Adipocyte (in vitro differentiated cells): ENCODE measurements at regions not wholly inside any gene's neighbourhood (a gene's known extent, or its start where the extent isn't known, plus 50 kb on each side); places are given as distances from the start of the nearest gene placed in this dataset.
"Not testable (repeated sequence)": the region's sequence is repeated elsewhere in the genome, so short reads cannot be mapped to it uniquely, and the experiment has no call there.

ENCODE experiments used
- DNase-seq: peaks from one replicate; pipeline ENCODE4 v3.0.0-alpha.2; 2015; ENCODE audit warnings: low read depth
- H3K27me3 ChIP-seq: replicated peaks from 2 replicates; pipeline ENCODE4 v1.7.0; 2013; ENCODE audit warnings: mild to moderate bottlenecking, low read length, moderate library complexity; ENCODE audit not compliant: control insufficient read depth, insufficient read depth
- H3K36me3 ChIP-seq: 2 replicates; pipeline ENCODE4 v1.7.0; 2013; ENCODE audit warnings: low read length, mild to moderate bottlenecking, moderate library complexity; ENCODE audit not compliant: control insufficient read depth, insufficient read depth, severe bottlenecking
- H3K4me1 ChIP-seq: 2 replicates; pipeline ENCODE4 v1.7.0; 2013; ENCODE audit warnings: mild to moderate bottlenecking, low read length, moderate library complexity; ENCODE audit not compliant: control insufficient read depth, insufficient read depth
- H3K4me3 ChIP-seq: 2 replicates; pipeline ENCODE4 v1.7.0; 2013; ENCODE audit warnings: mild to moderate bottlenecking, low read length, moderate library complexity
- H3K9ac ChIP-seq: 2 replicates; pipeline ENCODE4 v1.7.0; 2013; ENCODE audit warnings: mild to moderate bottlenecking, low read length, moderate library complexity
- H3K9me3 ChIP-seq: 2 replicates; pipeline ENCODE4 v1.7.0; 2013; ENCODE audit warnings: mild to moderate bottlenecking, low read length, moderate library complexity; ENCODE audit not compliant: control insufficient read depth

GRCh38 chr1:30134466-30135217 lies 588.7 kb downstream of the MATN1 start:
- H3K9me3 ChIP-seq: peaks cover 10% of the 10 kb centered on the region
- H3K9ac ChIP-seq: no peak overlapping the region
- H3K4me1 ChIP-seq: no peaks in the 10 kb centered on the region
- peaks cover 39% of the 10 kb centered on the region for H3K27me3 ChIP-seq
- no peaks in the 10 kb centered on the region for H3K36me3 ChIP-seq
- no peak overlapping the region for H3K4me3 ChIP-seq
- no peak for DNase-seq

DNA sequence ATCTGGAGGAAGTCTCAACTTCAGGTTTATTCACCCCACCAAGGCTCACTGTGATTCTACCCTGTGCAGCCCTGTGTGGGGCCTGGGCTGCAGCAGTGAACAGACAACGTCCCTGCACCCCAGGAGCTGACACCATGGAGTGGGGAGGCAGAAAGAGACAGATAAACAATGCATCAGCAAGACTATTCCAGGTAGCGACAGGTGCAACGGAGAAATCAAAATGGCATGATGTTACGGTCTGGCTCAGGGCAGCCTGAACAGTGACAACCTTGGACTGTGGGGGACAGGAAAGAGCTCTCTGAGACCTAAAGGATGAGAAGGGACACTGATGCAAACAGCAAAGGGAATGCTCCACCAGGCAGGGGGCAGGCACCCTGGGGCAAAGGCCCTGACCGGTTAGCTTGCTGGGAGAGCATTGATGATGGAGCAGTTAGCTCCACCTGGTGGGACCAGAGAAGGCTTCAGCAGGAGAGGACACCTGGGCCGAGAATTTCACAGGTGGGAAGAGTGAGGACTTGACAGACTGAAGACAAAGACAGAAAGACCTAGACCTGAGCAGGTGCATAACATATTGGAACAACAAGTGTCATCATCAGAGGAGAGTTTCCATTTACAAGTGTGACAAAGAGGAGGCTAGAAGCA lies 589.9 kb downstream of the MATN1 start:
- Histone ChIP-seq H3K9ac (no peak overlapping the region), H3K4me3 (no peak overlapping the region), H3K4me1 (no peaks in the 10 kb centered on the region)

GRCh38 chr1:30132602-30133286 lies 590.6 kb downstream of the MATN1 start:
- no peaks in the 10 kb centered on the region for H3K4me1 ChIP-seq
- peaks cover 10% of the 10 kb centered on the region for H3K9me3 ChIP-seq
- no peaks in the 10 kb centered on the region for H3K36me3 ChIP-seq
- no peak for DNase-seq
- H3K4me3 ChIP-seq: no peak overlapping the region
- H3K9ac ChIP-seq: no peak overlapping the region
- peaks cover 48% of the 10 kb centered on the region for H3K27me3 ChIP-seq

More for the DNA sequence above, 589.9 kb downstream of the MATN1 start:
- DNase-seq: no peak
- Histone ChIP-seq H3K9me3 (peaks cover 10% of the 10 kb centered on the region), H3K27me3 (peaks cover 46% of the 10 kb centered on the region), H3K36me3 (no peaks in the 10 kb centered on the region)

GRCh38 chr1:30130566-30130965 lies 592.8 kb downstream of the MATN1 start:
- not testable (repeated sequence) for H3K9me3 ChIP-seq, H3K4me1 ChIP-seq, H3K36me3 ChIP-seq, H3K9ac ChIP-seq, DNase-seq, H3K4me3 ChIP-seq
- peaks cover 43% of the 10 kb centered on the region for H3K27me3 ChIP-seq

DNA sequence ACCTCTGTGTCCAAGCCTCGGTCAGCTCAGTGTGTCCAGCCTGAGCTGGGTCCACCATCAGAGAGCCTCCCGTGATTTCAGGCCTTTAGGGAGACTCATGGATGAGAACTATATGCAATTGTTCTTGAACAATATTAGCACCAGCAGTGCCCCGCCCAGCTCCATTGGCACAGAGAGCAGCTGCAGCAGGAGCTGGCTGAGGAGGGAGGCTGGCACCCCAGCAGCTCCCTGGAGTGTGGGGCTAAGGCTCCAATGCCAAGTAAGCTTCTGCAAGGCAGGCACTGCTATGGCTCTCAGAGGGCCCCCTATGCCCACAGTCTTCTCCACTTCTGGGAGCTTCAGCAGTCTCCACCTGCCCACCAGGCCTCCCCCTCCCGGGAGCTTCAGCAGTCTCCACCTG lies 593.3 kb downstream of the MATN1 start:
- H3K4me1 ChIP-seq: no peaks in the 10 kb centered on the region
- no peak for DNase-seq
- peaks cover 5% of the 10 kb centered on the region for H3K9me3 ChIP-seq
- no peak overlapping the region for H3K9ac ChIP-seq
- no peak overlapping the region for H3K4me3 ChIP-seq
- no peaks in the 10 kb centered on the region for H3K36me3 ChIP-seq
- H3K27me3 ChIP-seq: peaks cover 41% of the 10 kb centered on the region

- H3K9ac ChIP-seq: no peak overlapping the region
- no peak overlapping the region for H3K4me3 ChIP-seq
- H3K27me3 ChIP-seq: peaks cover 41% of the 10 kb centered on the region
- DNase-seq: no peak
- no peaks in the 10 kb centered on the region for H3K36me3 ChIP-seq
- H3K4me1 ChIP-seq: no peaks in the 10 kb centered on the region
- H3K9me3 ChIP-seq: peaks cover 5% of the 10 kb centered on the region
These were observed 593.8 kb downstream of the MATN1 start for GRCh38 chr1:30129421-30130055.

DNA sequence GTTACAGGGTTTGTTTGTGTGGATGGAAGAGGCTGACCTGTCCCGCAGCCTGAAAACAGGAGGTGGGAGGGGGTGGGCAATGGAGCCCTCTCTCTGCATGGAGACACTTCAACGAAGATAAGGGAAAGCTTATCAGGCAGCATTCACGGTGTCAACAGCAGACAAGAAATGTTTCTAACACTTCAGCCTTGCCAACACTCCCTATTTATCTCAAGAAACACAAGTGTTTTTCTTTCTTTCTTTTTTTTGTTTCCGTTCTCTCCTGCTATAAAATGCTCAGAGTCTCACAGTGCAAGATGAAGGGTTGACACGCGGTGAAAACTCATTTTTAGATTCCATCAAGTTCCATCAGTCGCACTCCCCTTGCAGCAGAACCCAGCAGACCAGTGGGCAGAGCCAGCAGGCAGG lies 594.4 kb downstream of the MATN1 start:
- Histone ChIP-seq H3K27me3 (peaks cover 40% of the 10 kb centered on the region), H3K36me3 (no peaks in the 10 kb centered on the region), H3K9ac (no peak overlapping the region), H3K4me3 (no peak overlapping the region), H3K4me1 (no peaks in the 10 kb centered on the region), H3K9me3 (peaks cover 5% of the 10 kb centered on the region)
- no peak for DNase-seq

- Histone ChIP-seq H3K9ac (no peak overlapping the region), H3K9me3 (peaks cover 5% of the 10 kb centered on the region), H3K27me3 (peaks cover 35% of the 10 kb centered on the region), H3K36me3 (no peaks in the 10 kb centered on the region), H3K4me1 (no peaks in the 10 kb centered on the region), H3K4me3 (no peak overlapping the region)
- DNase-seq: no peak
These were observed 596.5 kb downstream of the MATN1 start for GRCh38 chr1:30126848-30127247.

- H3K27me3 ChIP-seq: peaks cover 38% of the 10 kb centered on the region
- H3K9me3 ChIP-seq: peaks cover 5% of the 10 kb centered on the region
- no peaks in the 10 kb centered on the region for H3K36me3 ChIP-seq
- no peak overlapping the region for H3K9ac ChIP-seq
- no peak for DNase-seq
- no peak overlapping the region for H3K4me3 ChIP-seq
- H3K4me1 ChIP-seq: no peaks in the 10 kb centered on the region
These were observed 597.6 kb downstream of the MATN1 start for GRCh38 chr1:30125821-30126170.

GRCh38 chr1:30125021-30125820 lies 598.2 kb downstream of the MATN1 start:
- Histone ChIP-seq H3K4me3 (no peak overlapping the region), H3K9me3 (peaks cover 5% of the 10 kb centered on the region), H3K36me3 (no peaks in the 10 kb centered on the region)

More at GRCh38 chr1:30125021-30125820, 598.2 kb downstream of the MATN1 start:
- Histone ChIP-seq H3K4me1 (no peaks in the 10 kb centered on the region), H3K27me3 (peaks cover 38% of the 10 kb centered on the region), H3K9ac (no peak overlapping the region)
- no peak for DNase-seq
